SW 1271 (cell line): ENCODE measurements at regions not wholly inside any gene's neighbourhood (a gene's known extent, or its start where the extent isn't known, plus 50 kb on each side); places are given as distances from the start of the nearest gene placed in this dataset.
A peak's percentile ranks its signal among the peaks of the same experiment; 100 is the strongest.

Experiments
- DNase-seq, 2 experiments: peaks; one replicate each; lab custom pipeline; 2025; lab: John Stamatoyannopoulos, UW

GRCh38 chr2:67838205-67838604 lies 224.6 kb downstream of the C1D start:
- DNase-seq, result no peak

GRCh38 chr2:67839242-67839641 lies 223.6 kb downstream of the C1D start:
- no peak for DNase-seq

GRCh38 chr2:67839668-67840067 lies 223.1 kb downstream of the C1D start:
- DNase-seq, result no peak

- DNase-seq, result peak in 1 of 2 experiments; percentile 56
Measured at GRCh38 chr2:67840460-67841068, 222.2 kb downstream of the C1D start.

- no peak for DNase-seq
Measured at GRCh38 chr2:67841711-67842110, 221.1 kb downstream of the C1D start.

- DNase-seq, result no peak
Measured at GRCh38 chr2:67842375-67842959, 220.3 kb downstream of the C1D start.

- DNase-seq, result no peak
Measured at GRCh38 chr2:67844024-67844540, 218.7 kb downstream of the C1D start.

GRCh38 chr2:67845621-67846369 lies 217.0 kb downstream of the C1D start:
- no peak for DNase-seq

GRCh38 chr2:67846370-67847070 lies 216.3 kb downstream of the C1D start:
- DNase-seq, result peak in 1 of 2 experiments; percentile 58

- no peak for DNase-seq
Measured at GRCh38 chr2:67848551-67849285, 214.1 kb downstream of the C1D start.

GRCh38 chr2:67851016-67851415 lies 211.8 kb downstream of the C1D start:
- DNase-seq, result no peak

GRCh38 chr2:67851956-67852824 lies 210.6 kb downstream of the C1D start:
- no peak for DNase-seq

- DNase-seq, result no peak
Measured at GRCh38 chr2:67854103-67854743, 208.6 kb downstream of the C1D start.

GRCh38 chr2:67854798-67855197 lies 208.0 kb downstream of the C1D start:
- no peak for DNase-seq

GRCh38 chr2:67856866-67857265 lies 205.9 kb downstream of the C1D start:
- no peak for DNase-seq

GRCh38 chr2:67857836-67858235 lies 205.0 kb downstream of the C1D start:
- DNase-seq, result no peak

GRCh38 chr2:67858886-67859285 lies 203.9 kb downstream of the C1D start:
- DNase-seq, result no peak

GRCh38 chr2:67865917-67866316 lies 196.9 kb downstream of the C1D start:
- DNase-seq, result no peak

- no peak for DNase-seq
Measured at GRCh38 chr2:67867735-67868134, 195.1 kb downstream of the C1D start.

GRCh38 chr2:67871686-67872412 lies 191.0 kb downstream of the C1D start:
- DNase-seq, result peak in 1 of 2 experiments; percentile 14
